Activated CD4-positive, alpha-beta memory T cell treated with anti-CD3 and anti-CD28 coated beads for 36 hours (primary cell): ENCODE measurements at regions not wholly inside any gene's neighbourhood (a gene's known extent, or its start where the extent isn't known, plus 50 kb on each side); places are given as distances from the start of the nearest gene placed in this dataset.

Source experiments
- CTCF ChIA-PET: fragments of 350-600 bp; sonication (Branson Sonifier 250); formaldehyde crosslinking; loops from one replicate; lab custom pipeline; 2021; ENCODE audit warnings: antibody characterized with exemption, inconsistent platforms; lab: Charles Lee
- POLR2A ChIA-PET: fragments of 350-600 bp; sonication (Branson Sonifier 250); formaldehyde crosslinking; loops from one replicate; lab custom pipeline; 2021; ENCODE audit warnings: antibody characterized with exemption; lab: Charles Lee
- DNase-seq: peaks from one replicate; pipeline ENCODE4 v3.0.0-alpha.2; 2020
- H3K27ac Mint-ChIP-seq: one replicate; pipeline ENCODE4 v1.8.0; 2021; ENCODE audit warnings: mixed read lengths
- H3K27me3 Mint-ChIP-seq: one replicate; pipeline ENCODE4 v1.8.0; 2021; ENCODE audit warnings: mixed read lengths
- H3K36me3 Mint-ChIP-seq: one replicate; pipeline ENCODE4 v1.8.0; 2021; ENCODE audit warnings: mixed read lengths
- H3K4me1 Mint-ChIP-seq: one replicate; pipeline ENCODE4 v1.8.0; 2021; ENCODE audit warnings: low read depth, mixed read lengths
- H3K4me3 Mint-ChIP-seq: one replicate; pipeline ENCODE4 v1.8.0; 2021; ENCODE audit warnings: mild to moderate bottlenecking, mixed read lengths
- H3K9me3 Mint-ChIP-seq: one replicate; pipeline ENCODE4 v1.8.0; 2021; ENCODE audit warnings: mixed read lengths
- intact Hi-C: fragments of 100-400 bp; cut with micrococcal nuclease; formaldehyde crosslinking; loops from one replicate; pipeline ENCODE4 v1.15.1; 2023

GRCh38 chr7:25716421-25716820 lies 435.6 kb upstream of the NFE2L3 start:
- Mint-ChIP-seq H3K4me1 (no peaks in the 10 kb centered on the region), H3K27ac (no peak overlapping the region), H3K4me3 (no peak overlapping the region), H3K9me3 (no peaks in the 10 kb centered on the region), H3K27me3 (no peaks in the 10 kb centered on the region), H3K36me3 (no peaks in the 10 kb centered on the region)
- intact Hi-C loops: no loop called here
- ChIA-PET CTCF (interaction anchor here (1.1 kb wide), 1 partner anchor 135 kb away, joined by 3 read pairs; no protein-coding TSS in a partner anchor), POLR2A (no interaction called here)
- no peak for DNase-seq

GRCh38 chr7:25718596-25718995 lies 433.4 kb upstream of the NFE2L3 start:
- Mint-ChIP-seq H3K4me3 (no peak overlapping the region), H3K36me3 (no peaks in the 10 kb centered on the region), H3K27me3 (no peaks in the 10 kb centered on the region), H3K9me3 (no peaks in the 10 kb centered on the region), H3K27ac (no peak overlapping the region), H3K4me1 (no peaks in the 10 kb centered on the region)
- no peak for DNase-seq
- intact Hi-C loops: no loop called here
- ChIA-PET CTCF (interaction anchor here (1.0 kb wide), 1 partner anchor 9 kb away, joined by 3 read pairs; no protein-coding TSS in a partner anchor), POLR2A (no interaction called here)

GRCh38 chr7:25719190-25719896 lies 432.7 kb upstream of the NFE2L3 start:
- CTCF ChIA-PET: no interaction called here
- Mint-ChIP-seq H3K9me3 (no peaks in the 10 kb centered on the region), H3K4me3 (no peak overlapping the region), H3K4me1 (no peaks in the 10 kb centered on the region), H3K27me3 (no peaks in the 10 kb centered on the region), H3K27ac (no peak overlapping the region), H3K36me3 (no peaks in the 10 kb centered on the region)
- intact Hi-C loops: no loop called here
- DNase-seq: no peak
- POLR2A ChIA-PET: no interaction called here

- CTCF ChIA-PET: interaction anchor here (1.1 kb wide), 1 partner anchor 132 kb away, joined by 5 read pairs; no protein-coding TSS in a partner anchor
- no peaks in the 10 kb centered on the region for H3K36me3 Mint-ChIP-seq
- H3K4me3 Mint-ChIP-seq: no peak overlapping the region
- no peaks in the 10 kb centered on the region for H3K9me3 Mint-ChIP-seq
- DNase-seq: no peak
- H3K27ac Mint-ChIP-seq: no peak overlapping the region
- POLR2A ChIA-PET: no interaction called here
- intact Hi-C loops: no loop called here
- H3K4me1 Mint-ChIP-seq: no peaks in the 10 kb centered on the region
- H3K27me3 Mint-ChIP-seq: no peaks in the 10 kb centered on the region
These were observed 431.6 kb upstream of the NFE2L3 start for GRCh38 chr7:25720427-25720826.

DNA sequence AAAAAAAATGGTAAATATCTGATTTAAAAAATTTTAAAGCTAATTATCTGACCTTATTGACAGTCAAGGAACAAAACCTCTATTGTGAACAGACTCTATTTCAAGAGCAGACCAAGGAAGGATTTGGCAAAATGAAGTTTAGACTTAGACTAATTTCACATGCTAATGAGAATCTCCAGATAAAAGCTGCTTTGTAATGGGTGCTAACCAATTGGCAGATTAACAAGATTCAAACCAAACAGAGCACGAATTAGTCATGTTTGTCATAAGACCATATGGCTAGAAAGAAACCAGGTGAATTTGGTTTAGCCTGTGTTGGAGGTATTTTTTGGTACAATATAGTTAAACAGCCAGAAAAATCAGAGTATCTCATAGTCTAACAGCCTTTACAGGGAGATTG lies 429.1 kb upstream of the NFE2L3 start:
- H3K27ac Mint-ChIP-seq: no peak overlapping the region
- DNase-seq: no peak
- ChIA-PET POLR2A (no interaction called here), CTCF (no interaction called here)
- intact Hi-C loops: no loop called here
- H3K4me1 Mint-ChIP-seq: no peaks in the 10 kb centered on the region
- H3K4me3 Mint-ChIP-seq: no peak overlapping the region
- no peaks in the 10 kb centered on the region for H3K36me3 Mint-ChIP-seq
- no peaks in the 10 kb centered on the region for H3K9me3 Mint-ChIP-seq
- H3K27me3 Mint-ChIP-seq: no peaks in the 10 kb centered on the region

GRCh38 chr7:25725451-25725850 lies 426.5 kb upstream of the NFE2L3 start:
- H3K4me3 Mint-ChIP-seq: no peak overlapping the region
- no peaks in the 10 kb centered on the region for H3K9me3 Mint-ChIP-seq
- no peaks in the 10 kb centered on the region for H3K36me3 Mint-ChIP-seq
- no peak for DNase-seq
- ChIA-PET CTCF (no interaction called here), POLR2A (no interaction called here)
- H3K4me1 Mint-ChIP-seq: no peaks in the 10 kb centered on the region
- intact Hi-C loops: no loop called here
- no peak overlapping the region for H3K27ac Mint-ChIP-seq
- H3K27me3 Mint-ChIP-seq: no peaks in the 10 kb centered on the region

DNA sequence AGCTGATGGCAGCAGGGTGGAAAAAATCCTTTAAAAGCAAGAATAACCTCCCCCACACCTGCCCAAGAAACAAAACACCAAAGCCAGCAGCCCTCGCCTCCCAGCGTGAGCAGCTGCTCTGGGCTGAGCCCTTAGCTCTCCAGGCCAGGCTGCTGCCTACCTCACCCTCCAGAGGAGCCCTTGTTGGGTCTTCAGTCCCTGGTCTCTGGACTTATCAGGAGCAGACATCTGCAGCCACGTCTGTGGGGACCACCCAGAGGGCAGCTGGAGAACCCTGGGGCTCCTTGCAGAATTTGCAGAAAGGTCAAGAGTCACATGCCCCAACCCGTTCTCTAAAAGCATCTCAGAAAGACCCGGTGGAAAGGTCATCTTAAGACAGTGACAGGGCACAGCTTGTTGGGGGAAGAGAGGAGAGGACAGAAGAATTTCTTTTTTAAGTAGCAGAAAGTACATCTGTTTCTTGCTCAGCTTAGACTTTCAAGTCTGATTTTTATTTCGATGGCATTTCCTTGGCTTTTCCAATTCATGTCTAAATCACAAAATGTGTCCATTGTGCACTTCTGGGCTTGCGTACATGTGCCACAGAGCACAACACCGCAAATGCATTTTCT lies 425.7 kb upstream of the NFE2L3 start:
- intact Hi-C loops: no loop called here
- ChIA-PET POLR2A (no interaction called here), CTCF (no interaction called here)
- H3K4me1 Mint-ChIP-seq: no peaks in the 10 kb centered on the region
- no peaks in the 10 kb centered on the region for H3K36me3 Mint-ChIP-seq
- no peaks in the 10 kb centered on the region for H3K27me3 Mint-ChIP-seq
- H3K4me3 Mint-ChIP-seq: no peak overlapping the region
- H3K27ac Mint-ChIP-seq: no peak overlapping the region
- DNase-seq: no peak
- H3K9me3 Mint-ChIP-seq: no peaks in the 10 kb centered on the region

DNA sequence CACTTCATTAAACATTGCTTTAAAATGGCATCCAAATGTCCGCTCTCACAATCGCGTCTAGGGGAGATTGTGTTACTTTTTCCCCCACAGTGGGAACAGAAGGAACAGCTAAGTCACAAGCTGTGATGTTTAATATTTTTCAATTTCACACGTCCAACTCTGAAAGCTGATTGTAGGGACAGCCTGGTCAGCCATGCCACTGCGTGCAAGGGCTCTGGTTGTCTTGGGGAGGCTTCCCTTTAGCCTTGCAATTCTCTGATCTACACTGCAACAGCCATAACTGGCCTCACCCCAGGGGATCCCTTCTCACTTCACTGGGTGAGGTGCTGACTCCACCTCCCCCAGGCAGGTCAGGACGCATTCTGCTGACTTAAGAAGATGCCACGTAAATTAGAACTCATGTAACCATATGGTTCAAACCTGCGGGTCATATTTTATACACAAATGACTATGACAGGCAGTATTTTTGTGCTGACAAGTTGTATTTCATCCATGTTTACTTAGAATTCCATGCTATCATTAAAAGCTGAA lies 425.2 kb upstream of the NFE2L3 start:
- H3K9me3 Mint-ChIP-seq: no peaks in the 10 kb centered on the region
- no peak overlapping the region for H3K27ac Mint-ChIP-seq
- H3K4me3 Mint-ChIP-seq: no peak overlapping the region
- intact Hi-C loops: no loop called here
- ChIA-PET POLR2A (no interaction called here), CTCF (interaction anchor here (1.5 kb wide), 1 partner anchor 9 kb away, joined by 3 read pairs; no protein-coding TSS in a partner anchor)
- DNase-seq: no peak
- no peaks in the 10 kb centered on the region for H3K4me1 Mint-ChIP-seq
- no peaks in the 10 kb centered on the region for H3K36me3 Mint-ChIP-seq
- H3K27me3 Mint-ChIP-seq: no peaks in the 10 kb centered on the region

DNA sequence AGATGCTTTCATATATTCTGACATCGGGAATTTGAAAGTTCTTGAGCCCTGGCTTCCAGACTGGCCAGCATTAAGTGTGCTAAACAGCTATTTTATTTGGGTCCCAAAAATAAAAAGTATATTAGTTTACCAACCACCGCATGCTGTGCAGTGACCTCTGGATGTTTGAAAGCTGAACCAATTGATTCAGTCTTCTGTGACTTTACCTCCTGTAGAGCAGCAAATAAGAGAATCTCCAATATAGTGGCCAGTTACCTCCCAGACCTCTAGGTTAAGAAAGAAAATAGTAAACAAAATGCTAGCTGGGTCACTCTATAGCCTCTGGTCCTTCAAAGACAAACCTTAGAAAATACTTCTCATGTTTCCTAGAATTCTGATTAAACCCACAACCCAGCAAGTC lies 424.6 kb upstream of the NFE2L3 start:
- DNase-seq: no peak
- intact Hi-C loops: no loop called here
- no peaks in the 10 kb centered on the region for H3K36me3 Mint-ChIP-seq
- no peak overlapping the region for H3K4me3 Mint-ChIP-seq
- H3K9me3 Mint-ChIP-seq: no peaks in the 10 kb centered on the region
- ChIA-PET CTCF (interaction anchor here (1.5 kb wide), 1 partner anchor 9 kb away, joined by 3 read pairs; no protein-coding TSS in a partner anchor), POLR2A (no interaction called here)
- H3K4me1 Mint-ChIP-seq: no peaks in the 10 kb centered on the region
- no peaks in the 10 kb centered on the region for H3K27me3 Mint-ChIP-seq
- H3K27ac Mint-ChIP-seq: no peak overlapping the region

GRCh38 chr7:25727876-25728275 lies 424.1 kb upstream of the NFE2L3 start:
- Mint-ChIP-seq H3K4me1 (no peaks in the 10 kb centered on the region), H3K36me3 (no peaks in the 10 kb centered on the region), H3K27me3 (no peaks in the 10 kb centered on the region), H3K4me3 (no peak overlapping the region), H3K27ac (no peak overlapping the region), H3K9me3 (no peaks in the 10 kb centered on the region)
- intact Hi-C loops: no loop called here
- CTCF ChIA-PET: interaction anchor here (1.5 kb wide), 1 partner anchor 10 kb away, joined by 3 read pairs; no protein-coding TSS in a partner anchor
- POLR2A ChIA-PET: no interaction called here
- DNase-seq: no peak

- CTCF ChIA-PET: no interaction called here
These were observed 420.7 kb upstream of the NFE2L3 start for GRCh38 chr7:25731068-25731845.

GRCh38 chr7:25731846-25732245 lies 420.2 kb upstream of the NFE2L3 start:
- Mint-ChIP-seq H3K4me1 (no peaks in the 10 kb centered on the region), H3K27ac (no peak overlapping the region), H3K27me3 (peaks cover 8% of the 10 kb centered on the region), H3K9me3 (no peaks in the 10 kb centered on the region), H3K4me3 (no peak overlapping the region), H3K36me3 (no peaks in the 10 kb centered on the region)
- ChIA-PET CTCF (no interaction called here), POLR2A (no interaction called here)
- intact Hi-C loops: no loop called here
- no peak for DNase-seq

More at GRCh38 chr7:25731068-25731845, 420.7 kb upstream of the NFE2L3 start:
- Mint-ChIP-seq H3K36me3 (no peaks in the 10 kb centered on the region), H3K4me1 (no peaks in the 10 kb centered on the region), H3K27ac (no peak overlapping the region), H3K4me3 (no peak overlapping the region), H3K27me3 (peaks cover 6% of the 10 kb centered on the region), H3K9me3 (no peaks in the 10 kb centered on the region)
- POLR2A ChIA-PET: no interaction called here
- intact Hi-C loops: no loop called here
- DNase-seq: no peak
